ENCODE measurements at regions not wholly inside any gene's neighbourhood (a gene's known extent, or its start where the extent isn't known, plus 50 kb on each side); places are given as distances from the start of the nearest gene placed in this dataset.

DNA sequence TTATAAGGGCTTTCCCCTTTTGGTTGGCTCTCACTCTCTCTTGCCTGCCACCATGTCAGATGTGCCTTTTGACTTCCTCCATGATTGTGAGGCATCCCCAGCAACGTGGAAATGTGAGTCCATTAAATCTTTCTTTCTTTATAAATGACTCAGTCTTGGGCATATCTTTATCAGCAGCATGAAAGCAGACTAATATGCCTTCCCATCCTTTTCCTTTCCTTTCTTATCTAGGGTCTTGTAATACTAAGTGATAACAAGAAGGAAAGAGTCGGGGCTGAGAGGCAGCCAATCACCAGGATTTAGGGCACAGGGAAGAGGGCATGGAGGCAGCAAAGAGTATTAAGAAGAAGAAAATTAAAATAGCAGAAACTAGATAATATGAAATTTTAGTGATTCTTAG, 62.0 kb upstream of the JCAD start:
- no peak for DNase-seq (ENCODE audit: low read depth)

DNA sequence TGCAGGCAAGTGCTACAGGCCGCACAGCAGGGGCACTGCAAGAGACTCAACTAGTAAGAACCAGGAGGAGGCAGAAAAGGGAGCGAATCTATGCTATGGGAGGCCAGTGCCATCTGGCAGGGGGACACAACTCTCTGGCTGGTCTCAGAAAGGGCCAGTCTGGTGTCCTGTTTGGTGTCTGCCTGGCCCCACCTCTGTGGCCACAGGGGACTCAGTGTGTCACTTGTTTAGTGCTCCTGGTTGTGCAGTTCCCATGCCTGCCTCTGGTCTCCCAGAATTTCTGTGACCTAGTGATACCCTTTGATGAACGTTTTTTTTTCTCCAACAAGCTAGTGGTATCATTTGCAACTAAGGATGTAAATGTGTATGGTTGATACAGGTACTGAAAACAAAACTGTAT, 59.2 kb upstream of the JCAD start:
- no peak for DNase-seq (ENCODE audit: low read depth)

DNA sequence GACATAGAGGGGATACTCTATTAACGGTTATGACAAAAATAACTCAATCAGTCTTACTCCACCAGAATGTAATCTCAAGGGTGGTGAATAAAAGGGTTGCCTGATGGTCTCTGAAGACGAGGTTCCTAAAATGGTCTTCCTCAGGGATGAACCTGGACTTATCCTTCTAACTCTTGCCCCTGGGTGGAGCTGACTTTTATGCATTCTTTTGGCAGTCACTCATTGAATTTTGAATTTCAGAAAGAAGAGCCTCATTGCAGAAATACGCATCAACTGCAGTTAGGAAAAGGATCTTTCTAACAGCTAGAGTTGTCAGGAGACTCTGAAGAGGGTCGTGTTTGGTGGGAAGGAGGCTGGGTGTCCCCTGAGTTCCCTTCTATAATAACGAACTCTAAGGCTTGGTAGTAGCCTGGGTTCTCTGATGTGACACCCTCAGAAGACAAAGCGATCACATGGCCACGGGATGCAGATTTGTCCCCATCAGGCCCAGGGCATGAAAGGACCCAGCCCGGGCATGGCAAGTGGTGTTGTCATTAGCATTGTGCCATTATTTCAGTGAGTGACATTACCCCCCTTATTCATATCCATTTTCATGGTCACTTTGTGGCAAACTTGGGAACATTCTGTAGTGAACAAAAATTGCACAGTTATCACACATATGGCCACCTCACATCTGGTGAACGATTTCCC, 58.6 kb upstream of the JCAD start:
- no peak for DNase-seq (ENCODE audit: low read depth)

DNA sequence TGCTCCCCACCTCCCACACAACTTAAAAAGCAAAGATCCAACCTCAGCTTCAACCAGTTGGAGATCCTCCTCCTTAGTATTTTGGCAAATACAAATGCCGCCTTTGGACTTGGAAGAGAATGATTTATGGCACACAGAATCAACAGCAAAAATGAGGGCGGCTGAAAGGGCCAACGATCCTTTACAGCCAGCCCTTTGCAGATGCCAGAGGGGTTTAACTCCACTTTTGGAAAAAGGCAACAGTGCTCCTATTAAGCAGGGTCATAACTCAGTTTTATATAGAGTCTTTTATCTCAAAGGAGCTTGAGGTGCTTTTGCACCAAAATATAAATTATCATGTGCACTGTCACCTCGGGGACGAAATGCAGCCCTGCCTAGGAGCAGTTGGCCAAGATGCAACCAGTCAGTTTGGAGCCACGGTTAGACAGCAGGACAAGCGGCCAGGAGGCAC, 56.7 kb upstream of the JCAD start:
- no peak for DNase-seq (ENCODE audit: low read depth)

DNA sequence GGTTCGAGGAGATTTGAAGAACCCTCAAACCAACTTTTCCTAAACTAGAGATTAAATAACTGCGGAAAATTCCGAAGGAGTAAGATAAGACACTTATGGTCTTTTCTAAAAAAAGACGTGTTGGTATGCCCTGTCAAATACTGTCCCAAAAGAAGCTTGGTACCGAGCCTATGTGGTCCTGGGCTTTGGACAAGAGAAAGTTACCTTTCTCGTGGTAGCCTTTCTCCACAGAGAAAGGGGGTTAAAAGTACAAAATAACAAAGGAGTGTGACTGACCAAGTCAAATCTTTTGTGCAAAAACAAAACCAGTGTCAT, 56.2 kb upstream of the JCAD start:
- DNase-seq (ENCODE audit: low read depth): no peak

DNA sequence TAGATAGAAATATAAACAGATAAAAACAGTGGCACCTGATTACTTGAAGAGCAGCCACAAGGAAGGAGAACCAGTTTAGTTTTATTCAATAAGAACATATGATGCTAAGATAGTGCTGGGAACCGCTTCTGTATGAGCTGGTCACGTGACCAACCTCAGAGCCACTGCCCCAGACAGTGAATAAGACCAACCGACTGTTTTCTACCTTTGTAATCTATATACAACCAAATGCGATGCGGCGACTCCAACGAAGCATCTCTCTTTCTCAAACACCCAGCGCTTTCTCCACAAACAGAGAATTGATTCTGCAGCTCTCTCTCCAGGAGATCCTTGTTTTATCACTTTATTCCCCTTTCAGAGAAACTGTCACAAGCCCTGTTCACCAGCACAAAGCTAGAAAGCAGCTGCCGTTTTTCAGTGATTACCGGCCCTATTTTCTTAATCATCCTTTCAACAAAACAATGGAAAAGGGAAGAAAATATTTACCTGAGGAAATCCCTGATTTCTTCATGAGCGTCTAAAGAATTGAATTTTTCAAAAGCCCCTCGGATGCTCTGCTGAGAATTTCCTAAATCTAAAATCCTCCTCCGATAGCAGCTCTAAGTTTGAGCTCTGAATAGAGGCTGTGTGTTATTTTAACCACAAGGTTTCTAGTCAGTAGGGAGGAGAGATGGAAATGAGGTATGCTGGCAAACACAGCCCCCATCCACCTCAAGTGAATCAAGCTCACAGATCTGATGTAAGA, 55.7 kb upstream of the JCAD start:
- DNase-seq (ENCODE audit: low read depth): no peak

DNA sequence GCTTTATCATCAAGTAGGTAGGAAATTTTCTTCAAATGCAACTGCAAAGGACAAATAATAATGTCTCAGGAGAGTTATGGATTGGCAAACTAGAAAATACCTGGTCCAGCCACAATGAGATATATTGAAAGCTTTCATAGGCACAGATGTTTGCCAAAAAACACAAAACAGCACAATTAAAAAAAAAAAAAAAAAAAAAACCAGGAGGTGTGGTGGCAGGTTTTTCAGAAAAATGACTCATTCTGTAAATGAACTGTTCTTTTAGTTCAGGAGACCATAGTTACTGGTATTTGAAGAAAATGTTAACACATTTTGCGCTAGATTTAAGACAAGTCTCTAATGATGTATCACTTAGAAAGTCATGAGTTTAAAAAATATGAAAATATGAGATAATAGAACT, 55.0 kb upstream of the JCAD start:
- no peak for DNase-seq (ENCODE audit: low read depth)

DNA sequence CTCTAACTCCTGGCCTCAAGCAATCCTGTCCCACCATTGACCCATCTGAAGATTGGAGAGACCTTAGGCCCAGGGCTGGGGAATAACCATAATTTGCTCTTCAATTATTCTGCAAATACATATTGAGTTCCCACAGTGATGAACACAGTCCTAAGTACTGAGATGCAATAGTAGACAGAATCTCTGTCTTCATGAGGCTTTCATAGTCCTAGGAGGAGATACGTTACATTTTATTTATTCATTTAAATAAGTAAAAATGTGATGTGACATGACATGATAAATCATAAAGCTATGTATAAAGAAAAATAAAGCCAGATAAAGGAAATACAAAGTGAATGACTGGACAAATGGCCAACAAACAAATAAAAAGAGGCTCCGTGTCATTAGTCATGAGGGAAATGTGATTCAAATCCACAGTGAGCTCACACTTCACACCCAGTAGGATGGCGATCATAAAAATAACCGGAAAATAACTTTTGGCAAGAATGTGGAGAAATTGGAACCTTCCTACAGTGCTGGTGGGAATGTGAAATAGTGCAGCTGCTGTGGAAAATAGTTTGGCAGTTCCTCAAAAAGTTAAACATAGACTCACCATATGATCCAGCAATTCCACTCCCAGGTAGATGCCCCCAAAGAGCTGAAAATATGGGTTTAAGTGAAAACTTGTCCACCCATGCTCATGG, 52.1 kb upstream of the JCAD start:
- DNase-seq (ENCODE audit: low read depth): peak; percentile 66
